ENCODE measurements at regions not wholly inside any gene's neighbourhood (a gene's known extent, or its start where the extent isn't known, plus 50 kb on each side); places are given as distances from the start of the nearest gene placed in this dataset.

DNA sequence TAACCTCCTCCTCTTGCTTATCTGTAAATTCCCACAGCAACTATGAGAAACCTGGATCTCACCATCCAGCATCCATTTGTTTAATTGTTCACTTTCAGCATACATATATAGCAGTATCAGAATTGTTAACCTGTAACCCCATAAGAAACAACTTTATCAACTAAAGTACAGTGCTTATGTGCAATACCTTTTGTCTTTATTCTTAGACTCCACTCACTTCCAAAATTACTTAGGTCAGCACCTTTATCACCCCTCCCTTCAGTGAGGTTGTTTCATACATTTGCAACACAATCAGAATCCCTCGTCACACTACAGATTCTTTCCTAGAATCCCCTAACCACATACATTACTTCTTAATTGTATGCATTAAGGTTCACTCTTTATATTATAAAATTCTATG is 225.9 kb upstream of the NCKAP5 start:
- no peaks in the 10 kb centered on the region for H3F3A ChIP-seq (ENCODE audit: low read depth)
- no peak overlapping the region for H3K9ac ChIP-seq (ENCODE audit: low read depth, low read length, poor library complexity, severe bottlenecking)
- no peak overlapping the region for H3K4me3 ChIP-seq (ENCODE audit: low read length, poor library complexity, severe bottlenecking)
- no peaks in the 10 kb centered on the region; the same call in 1 of the 2 replicates for H3K9me3 ChIP-seq (ENCODE audit: insufficient read depth, low read depth, low read length)
- H3K4me2 ChIP-seq (ENCODE audit: low read depth, low read length, poor library complexity, severe bottlenecking), result no peak overlapping the region
- H4K20me1 ChIP-seq (ENCODE audit: insufficient read depth, low read length, poor library complexity, severe bottlenecking), result no peaks in the 10 kb centered on the region
- no peak overlapping the region for H2AFZ ChIP-seq (ENCODE audit: low read length)
- H3K27me3 ChIP-seq (ENCODE audit: insufficient read depth, low read length, poor library complexity, severe bottlenecking), result no peaks in the 10 kb centered on the region
- no peaks in the 10 kb centered on the region for H3K36me3 ChIP-seq (ENCODE audit: insufficient read depth, low read length)
- H3K4me1 ChIP-seq (ENCODE audit: insufficient read depth, low read length, poor library complexity, severe bottlenecking), result no peaks in the 10 kb centered on the region
- no peak for TF ChIP-seq EZH2phosphoT487 (IDR thresholded peaks at IDR 0.05; ENCODE audit: borderline replicate concordance)
- no peak for TF ChIP-seq CTCF (conservative IDR thresholded peaks at IDR 0.05; ENCODE audit: low read length)
- no peaks in the 10 kb centered on the region for H3K9me2 ChIP-seq (replicated peaks; ENCODE audit: low read depth, low read length)
- no peaks in the 10 kb centered on the region for H3K79me2 ChIP-seq (ENCODE audit: insufficient read depth, low read length)

GRCh38 chr2:133801946-133802345 is 233.7 kb upstream of the NCKAP5 start:
- no peaks in the 10 kb centered on the region for H3K4me1 ChIP-seq (ENCODE audit: insufficient read depth, low read length, poor library complexity, severe bottlenecking)
- H3K36me3 ChIP-seq (ENCODE audit: insufficient read depth, low read length), result no peaks in the 10 kb centered on the region
- no peak overlapping the region for H3K4me2 ChIP-seq (ENCODE audit: low read depth, low read length, poor library complexity, severe bottlenecking)
- no peaks in the 10 kb centered on the region for H3K79me2 ChIP-seq (ENCODE audit: insufficient read depth, low read length)
- H3K27me3 ChIP-seq (ENCODE audit: insufficient read depth, low read length, poor library complexity, severe bottlenecking), result no peaks in the 10 kb centered on the region
- H2AFZ ChIP-seq (ENCODE audit: low read length), result no peak overlapping the region
- no peak for TF ChIP-seq EZH2phosphoT487 (IDR thresholded peaks at IDR 0.05; ENCODE audit: borderline replicate concordance)
- no peak for TF ChIP-seq CTCF (conservative IDR thresholded peaks at IDR 0.05; ENCODE audit: low read length)
- H3K9me3 ChIP-seq (ENCODE audit: insufficient read depth, low read depth, low read length), result no peaks in the 10 kb centered on the region
- H3K9ac ChIP-seq (ENCODE audit: low read depth, low read length, poor library complexity, severe bottlenecking), result no peak overlapping the region
- no peak overlapping the region for H3K4me3 ChIP-seq (ENCODE audit: low read length, poor library complexity, severe bottlenecking)
- H3F3A ChIP-seq (ENCODE audit: low read depth), result no peaks in the 10 kb centered on the region
- H4K20me1 ChIP-seq (ENCODE audit: insufficient read depth, low read length, poor library complexity, severe bottlenecking), result no peaks in the 10 kb centered on the region
- no peaks in the 10 kb centered on the region for H3K9me2 ChIP-seq (replicated peaks; ENCODE audit: low read depth, low read length)

DNA sequence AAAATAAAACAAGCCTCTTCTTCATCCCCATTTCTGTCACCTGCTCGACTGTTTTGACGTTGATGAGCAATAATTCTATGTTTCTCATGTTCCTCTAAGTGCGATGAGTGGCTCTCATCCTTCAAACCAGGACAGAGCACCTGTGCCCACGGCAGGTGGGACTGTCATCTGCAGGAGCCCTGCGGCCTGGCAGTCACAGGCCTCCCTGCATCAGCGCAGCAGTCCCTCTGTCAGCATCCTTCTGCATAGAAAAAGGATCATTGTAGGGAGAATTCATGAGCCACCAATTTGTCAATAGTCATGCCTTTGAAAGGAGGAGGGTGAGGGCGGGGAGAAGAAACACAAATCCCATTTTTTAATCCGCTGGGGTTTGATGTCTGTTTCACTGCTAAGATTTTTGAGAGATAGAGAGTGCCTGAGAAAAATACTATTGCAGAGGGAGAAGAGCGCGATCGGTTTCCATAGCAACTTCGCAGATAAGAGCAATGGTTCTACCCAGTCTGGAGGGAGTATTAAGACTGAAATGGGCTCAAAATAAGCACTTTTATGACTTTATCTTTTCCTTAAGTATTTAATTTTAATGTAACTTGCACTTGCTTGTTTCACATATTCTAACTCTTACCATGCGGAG is 234.3 kb upstream of the NCKAP5 start:
- no peaks in the 10 kb centered on the region for H3K9me2 ChIP-seq (replicated peaks; ENCODE audit: low read depth, low read length)
- H3K9me3 ChIP-seq (ENCODE audit: insufficient read depth, low read depth, low read length), result no peaks in the 10 kb centered on the region
- no peak overlapping the region for H3K4me3 ChIP-seq (ENCODE audit: low read length, poor library complexity, severe bottlenecking)
- H4K20me1 ChIP-seq (ENCODE audit: insufficient read depth, low read length, poor library complexity, severe bottlenecking), result no peaks in the 10 kb centered on the region
- no peaks in the 10 kb centered on the region for H3K79me2 ChIP-seq (ENCODE audit: insufficient read depth, low read length)
- H3K4me2 ChIP-seq (ENCODE audit: low read depth, low read length, poor library complexity, severe bottlenecking), result no peak overlapping the region
- H3F3A ChIP-seq (ENCODE audit: low read depth), result no peaks in the 10 kb centered on the region
- H2AFZ ChIP-seq (ENCODE audit: low read length), result no peak overlapping the region
- TF ChIP-seq EZH2phosphoT487 (IDR thresholded peaks at IDR 0.05; ENCODE audit: borderline replicate concordance) (no peak), CTCF (conservative IDR thresholded peaks at IDR 0.05; ENCODE audit: low read length) (no peak)
- H3K9ac ChIP-seq (ENCODE audit: low read depth, low read length, poor library complexity, severe bottlenecking), result no peak overlapping the region
- H3K27me3 ChIP-seq (ENCODE audit: insufficient read depth, low read length, poor library complexity, severe bottlenecking), result no peaks in the 10 kb centered on the region
- no peaks in the 10 kb centered on the region for H3K36me3 ChIP-seq (ENCODE audit: insufficient read depth, low read length)
- H3K4me1 ChIP-seq (ENCODE audit: insufficient read depth, low read length, poor library complexity, severe bottlenecking), result no peaks in the 10 kb centered on the region

Data from Loucy (cell line).